ENCODE measurements at regions not wholly inside any gene's neighbourhood (a gene's known extent, or its start where the extent isn't known, plus 50 kb on each side); places are given as distances from the start of the nearest gene placed in this dataset.

DNA sequence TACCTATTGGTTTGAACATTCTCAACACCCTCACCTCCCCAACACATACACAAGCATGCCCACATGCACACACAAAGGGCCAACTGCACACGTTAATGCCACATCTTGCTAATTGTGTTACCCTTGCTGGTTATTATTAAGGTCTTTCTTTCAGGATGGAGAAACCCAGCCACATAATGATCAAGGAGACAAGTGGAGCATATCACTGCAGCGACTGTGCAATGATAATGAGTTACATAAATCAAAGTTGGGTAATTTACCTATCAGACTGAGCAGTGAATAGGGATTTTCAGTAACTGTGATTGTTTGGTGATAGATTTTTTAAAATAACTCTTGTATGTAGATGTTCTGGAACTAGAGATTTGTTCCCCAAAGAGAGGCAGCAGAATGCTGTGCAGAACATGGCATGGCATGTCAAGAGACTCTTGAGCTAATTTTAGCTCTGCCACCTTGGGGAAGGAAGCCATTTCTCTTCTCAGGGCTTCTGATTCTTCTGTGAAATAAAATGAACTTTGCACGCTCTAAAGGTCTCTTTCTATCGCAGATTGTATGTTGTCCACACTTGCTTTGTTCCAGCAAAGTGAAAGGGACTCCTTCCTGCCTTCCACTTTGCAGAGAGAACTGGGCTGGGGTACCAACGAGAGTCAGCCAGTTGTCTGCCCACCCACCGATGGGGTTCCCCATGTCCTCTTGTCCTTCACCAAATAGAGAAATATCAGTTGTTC is 126.0 kb upstream of the CAMK1G start:
- no peak for DNase-seq
- Histone ChIP-seq H3K36me3 (ENCODE audit: control insufficient read depth, insufficient read depth, low read length) (no peaks in the 10 kb centered on the region), H3K27me3 (replicated peaks; ENCODE audit: control insufficient read depth, insufficient read depth, low read length) (no peaks in the 10 kb centered on the region), H3K9me3 (peaks cover 14% of the 10 kb centered on the region), H3K4me1 (no peaks in the 10 kb centered on the region), H3K4me3 (ENCODE audit: low read depth, low read length) (no peak overlapping the region)
- ChIA-PET CTCF (no interaction called here), POLR2A (no interaction called here)
- H3K4me3 Mint-ChIP-seq (ENCODE audit: unreplicated experiment) = no peak overlapping the region
- no TSS peak for BruUV-seq (replicated peaks)
- H3K27me3 Mint-ChIP-seq (ENCODE audit: insufficient read depth, unreplicated experiment) = peaks cover 6% of the 10 kb centered on the region
- no peaks in the 10 kb centered on the region for H3K36me3 Mint-ChIP-seq (ENCODE audit: insufficient read depth, unreplicated experiment)
- intact Hi-C loops (cut with micrococcal nuclease; ENCODE audit: unreplicated experiment) = no loop called here
- TF ChIP-seq, protein P1, sequence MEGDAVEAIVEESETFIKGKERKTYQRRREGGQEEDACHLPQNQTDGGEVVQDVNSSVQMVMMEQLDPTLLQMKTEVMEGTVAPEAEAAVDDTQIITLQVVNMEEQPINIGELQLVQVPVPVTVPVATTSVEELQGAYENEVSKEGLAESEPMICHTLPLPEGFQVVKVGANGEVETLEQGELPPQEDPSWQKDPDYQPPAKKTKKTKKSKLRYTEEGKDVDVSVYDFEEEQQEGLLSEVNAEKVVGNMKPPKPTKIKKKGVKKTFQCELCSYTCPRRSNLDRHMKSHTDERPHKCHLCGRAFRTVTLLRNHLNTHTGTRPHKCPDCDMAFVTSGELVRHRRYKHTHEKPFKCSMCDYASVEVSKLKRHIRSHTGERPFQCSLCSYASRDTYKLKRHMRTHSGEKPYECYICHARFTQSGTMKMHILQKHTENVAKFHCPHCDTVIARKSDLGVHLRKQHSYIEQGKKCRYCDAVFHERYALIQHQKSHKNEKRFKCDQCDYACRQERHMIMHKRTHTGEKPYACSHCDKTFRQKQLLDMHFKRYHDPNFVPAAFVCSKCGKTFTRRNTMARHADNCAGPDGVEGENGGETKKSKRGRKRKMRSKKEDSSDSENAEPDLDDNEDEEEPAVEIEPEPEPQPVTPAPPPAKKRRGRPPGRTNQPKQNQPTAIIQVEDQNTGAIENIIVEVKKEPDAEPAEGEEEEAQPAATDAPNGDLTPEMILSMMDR (IDR thresholded peaks at IDR 0.05; ENCODE audit: insufficient read depth in 1 of 2, low read depth in 1 of 2, low read length in 1 of 2, severe bottlenecking in 1 of 2, unreplicated experiment in 1 of 2) = no peak
- H3K4me1 Mint-ChIP-seq (ENCODE audit: low read depth, unreplicated experiment) = no peaks in the 10 kb centered on the region
- H3K27ac Mint-ChIP-seq (ENCODE audit: unreplicated experiment) = no peak overlapping the region
- peaks cover 8% of the 10 kb centered on the region for H3K9me3 Mint-ChIP-seq (ENCODE audit: unreplicated experiment)

DNA sequence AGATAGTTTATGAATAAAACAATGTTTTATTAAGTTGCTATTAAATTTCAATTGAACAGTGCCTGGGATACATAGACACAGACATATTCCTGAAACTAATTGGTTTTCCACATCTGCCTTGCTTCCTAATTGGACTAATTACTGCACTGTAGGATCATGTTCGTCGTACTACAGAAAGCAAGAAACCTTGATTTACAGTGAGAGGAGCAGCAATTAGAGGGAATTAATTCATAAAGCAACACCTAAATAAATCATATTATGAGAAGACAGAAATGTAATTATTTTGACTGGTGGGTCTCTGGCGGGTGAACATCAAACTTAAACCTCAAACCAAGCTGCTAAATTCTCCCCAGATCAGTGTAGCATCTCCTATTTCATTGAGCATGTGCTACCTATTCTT is 124.6 kb upstream of the CAMK1G start:
- POLR2A ChIA-PET = no interaction called here
- peaks cover 6% of the 10 kb centered on the region for H3K27me3 Mint-ChIP-seq (ENCODE audit: insufficient read depth, unreplicated experiment)

DNA sequence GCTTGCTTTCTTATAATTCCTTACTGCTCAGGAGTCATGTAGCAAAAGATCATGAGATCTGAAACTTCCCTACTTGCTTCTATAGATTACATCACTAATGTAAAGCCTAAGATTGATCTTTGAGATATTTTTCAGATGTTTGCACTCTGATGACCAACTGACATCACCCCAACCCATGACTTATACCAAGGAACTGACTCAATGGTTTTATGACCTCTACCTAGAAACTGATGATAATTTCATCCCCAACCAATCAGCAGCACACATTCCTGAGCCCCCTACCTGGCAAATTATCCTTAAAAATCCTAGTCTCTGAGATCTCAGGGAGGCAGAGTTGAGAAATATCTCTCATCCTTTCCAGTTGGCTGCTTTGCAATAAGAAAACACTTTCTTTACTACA is 122.3 kb upstream of the CAMK1G start:
- no peak for DNase-seq
- ChIA-PET CTCF (no interaction called here), POLR2A (no interaction called here)
- H3K27ac Mint-ChIP-seq (ENCODE audit: unreplicated experiment) = no peak overlapping the region
- no peaks in the 10 kb centered on the region for H3K4me1 Mint-ChIP-seq (ENCODE audit: low read depth, unreplicated experiment)
- TF ChIP-seq, protein P1 (IDR thresholded peaks at IDR 0.05; ENCODE audit: insufficient read depth in 1 of 2, low read depth in 1 of 2, low read length in 1 of 2, severe bottlenecking in 1 of 2, unreplicated experiment in 1 of 2) = no peak
- peaks cover 8% of the 10 kb centered on the region for H3K9me3 Mint-ChIP-seq (ENCODE audit: unreplicated experiment)
- H3K36me3 Mint-ChIP-seq (ENCODE audit: insufficient read depth, unreplicated experiment) = no peaks in the 10 kb centered on the region
- Histone ChIP-seq H3K4me3 (ENCODE audit: low read depth, low read length) (no peak overlapping the region), H3K27me3 (replicated peaks; ENCODE audit: control insufficient read depth, insufficient read depth, low read length) (no peaks in the 10 kb centered on the region), H3K4me1 (no peaks in the 10 kb centered on the region), H3K9me3 (peaks cover 14% of the 10 kb centered on the region), H3K36me3 (ENCODE audit: control insufficient read depth, insufficient read depth, low read length) (no peaks in the 10 kb centered on the region)
- no TSS peak for BruUV-seq (replicated peaks)
- intact Hi-C loops (cut with micrococcal nuclease; ENCODE audit: unreplicated experiment) = no loop called here
- no peak overlapping the region for H3K4me3 Mint-ChIP-seq (ENCODE audit: unreplicated experiment)
- peaks cover 10% of the 10 kb centered on the region for H3K27me3 Mint-ChIP-seq (ENCODE audit: insufficient read depth, unreplicated experiment)

More for the DNA sequence above, 124.6 kb upstream of the CAMK1G start:
- BruUV-seq (replicated peaks) = no TSS peak
- H3K36me3 Mint-ChIP-seq (ENCODE audit: insufficient read depth, unreplicated experiment) = no peaks in the 10 kb centered on the region
- peaks cover 8% of the 10 kb centered on the region for H3K9me3 Mint-ChIP-seq (ENCODE audit: unreplicated experiment)
- no peak for DNase-seq
- H3K4me3 Mint-ChIP-seq (ENCODE audit: unreplicated experiment) = no peak overlapping the region
- no peak overlapping the region for H3K4me3 ChIP-seq (ENCODE audit: low read depth, low read length)
- CTCF ChIA-PET = no interaction called here
- no peaks in the 10 kb centered on the region for H3K4me1 Mint-ChIP-seq (ENCODE audit: low read depth, unreplicated experiment)
- intact Hi-C loops (cut with micrococcal nuclease; ENCODE audit: unreplicated experiment) = no loop called here
- H3K4me1 ChIP-seq = no peaks in the 10 kb centered on the region
- TF ChIP-seq, protein P1 (IDR thresholded peaks at IDR 0.05; ENCODE audit: insufficient read depth in 1 of 2, low read depth in 1 of 2, low read length in 1 of 2, severe bottlenecking in 1 of 2, unreplicated experiment in 1 of 2) = no peak
- no peaks in the 10 kb centered on the region for H3K36me3 ChIP-seq (ENCODE audit: control insufficient read depth, insufficient read depth, low read length)
- no peaks in the 10 kb centered on the region for H3K27me3 ChIP-seq (replicated peaks; ENCODE audit: control insufficient read depth, insufficient read depth, low read length)
- peaks cover 14% of the 10 kb centered on the region for H3K9me3 ChIP-seq
- no peak overlapping the region for H3K27ac Mint-ChIP-seq (ENCODE audit: unreplicated experiment)

Measured in Caco-2 (cell line).